Endothelial cell of umbilical vein (primary cell): ENCODE measurements at regions not wholly inside any gene's neighbourhood (a gene's known extent, or its start where the extent isn't known, plus 50 kb on each side); places are given as distances from the start of the nearest gene placed in this dataset.

Experiments
- BruUV-seq: library from RNA; stranded (reverse); fragments of 400-500 nt; replicated peaks from 2 replicates; lab custom pipeline; 2021; lab: Mats Ljungman, UMichigan
- CTCF ChIA-PET: fragments of 300-600, 350-600 bp; sonication (Branson Sonifier 250); formaldehyde crosslinking; loops from one replicate; lab custom pipeline; 2021; ENCODE audit warnings: antibody characterized with exemption, inconsistent platforms; lab: Charles Lee
- POLR2A ChIA-PET: fragments of 300-600, 350-600 bp; sonication (Branson Sonifier 250); formaldehyde crosslinking; loops from one replicate; lab custom pipeline; 2021; ENCODE audit warnings: antibody characterized with exemption, inconsistent platforms; lab: Charles Lee
- DNase-seq: peaks from one replicate; pipeline ENCODE4 v3.0.0-alpha.2; 2011; ENCODE audit warnings: low read depth, low spot score
- FAIRE-seq: peaks from 2 replicates; lab custom pipeline; 2011; peaks lifted over from hg19 to GRCh38; lab: Jason Lieb, UNC
- H2AFZ ChIP-seq: 2 replicates; pipeline ENCODE4 v1.6.0; 2012; ENCODE audit warnings: low read depth, low read length, control low read depth, inconsistent platforms
- H3K27ac ChIP-seq: 2 replicates; pipeline ENCODE4 v1.5.1; 2011; ENCODE audit warnings: low read depth, mild to moderate bottlenecking, control low read depth, low read length, moderate library complexity; ENCODE audit not compliant: insufficient read depth
- H3K27me3 ChIP-seq, 2 experiments: 2 replicates each; pipeline versions ENCODE4 v1.6.0 to v1.6.1; 2011; ENCODE audit warnings: low read length in 2 of 2, mixed read lengths in 1 of 2; ENCODE audit not compliant: control insufficient read depth in 2 of 2, insufficient read depth in 2 of 2
- H3K36me3 ChIP-seq, 2 experiments: 2 replicates in 1 of 2; 3 replicates in 1 of 2; pipeline ENCODE4 v1.5.1; 2011; ENCODE audit warnings: low read length in 2 of 2, mild to moderate bottlenecking in 1 of 2, moderate library complexity in 1 of 2; ENCODE audit not compliant: control insufficient read depth in 2 of 2, insufficient read depth in 2 of 2; ENCODE audit errors: extremely low read depth in 1 of 2
- H3K4me1 ChIP-seq: 3 replicates; pipeline ENCODE4 v1.5.1; 2011; ENCODE audit warnings: mild to moderate bottlenecking, low read length; ENCODE audit not compliant: control insufficient read depth, insufficient read depth; ENCODE audit errors: extremely low read depth
- H3K4me2 ChIP-seq: 2 replicates; pipeline ENCODE4 v1.6.1; 2011; ENCODE audit warnings: low read length, control low read depth, mixed read lengths; ENCODE audit not compliant: insufficient read depth
- H3K4me3 ChIP-seq, 3 experiments: fragments of 200-600 bp in 1 of 3; sonication (generic), shearing (Covaris generic) in 1 of 3; replicated peaks in 1 of 3; 2 replicates each; pipeline ENCODE4 v1.5.1; 2011 to 2016; ENCODE audit warnings: control low read depth in 3 of 3, low read length in 3 of 3, mild to moderate bottlenecking in 2 of 3, inconsistent platforms in 1 of 3, low read depth in 1 of 3, moderate library complexity in 1 of 3; ENCODE audit not compliant: insufficient read depth in 1 of 3
- H3K79me2 ChIP-seq: 2 replicates; pipeline ENCODE4 v1.6.0; 2012; ENCODE audit warnings: low read length, inconsistent platforms; ENCODE audit not compliant: control insufficient read depth, insufficient read depth
- H3K9ac ChIP-seq: replicated peaks from 2 replicates; pipeline ENCODE3; 2011; ENCODE audit warnings: low read length, control low read depth; ENCODE audit not compliant: insufficient read depth; ENCODE audit errors: extremely low read depth
- H3K9me1 ChIP-seq: replicated peaks from 3 replicates; pipeline ENCODE4 v1.6.0; 2011; ENCODE audit warnings: mild to moderate bottlenecking, low read length; ENCODE audit not compliant: control insufficient read depth, insufficient read depth; ENCODE audit errors: extremely low read depth
- H3K9me3 ChIP-seq: replicated peaks from 2 replicates; pipeline ENCODE4 v1.5.1; 2012; ENCODE audit warnings: low read length, inconsistent platforms; ENCODE audit not compliant: control insufficient read depth, insufficient read depth
- H4K20me1 ChIP-seq: replicated peaks from 2 replicates; pipeline ENCODE3; 2011; ENCODE audit warnings: mild to moderate bottlenecking, low read length; ENCODE audit not compliant: control insufficient read depth, insufficient read depth; ENCODE audit errors: extremely low read depth
- CTCF ChIP-seq, 2 donors: IDR thresholded peaks; 1 replicate in 1 of 2; 2 replicates in 1 of 2; pipeline ENCODE4 v1.5.1; 2011; ENCODE audit warnings: low read length in 2 of 2, mild to moderate bottlenecking in 2 of 2, moderate library complexity in 2 of 2, control low read depth in 1 of 2, inconsistent platforms in 1 of 2, low read depth in 1 of 2; ENCODE audit not compliant: insufficient read depth in 1 of 2; ENCODE audit errors: extremely low read depth in 1 of 2
- EZH2 ChIP-seq: IDR thresholded peaks from 2 replicates; pipeline ENCODE4 v1.6.1; 2012; ENCODE audit warnings: borderline replicate concordance, low read depth, mild to moderate bottlenecking, moderate library complexity, low read length, inconsistent platforms; ENCODE audit not compliant: severe bottlenecking
- FOS ChIP-seq: IDR thresholded peaks from 2 replicates; pipeline ENCODE4 v1.6.1; 2011; ENCODE audit warnings: mild to moderate bottlenecking, low read length, moderate library complexity, borderline replicate concordance; ENCODE audit not compliant: insufficient read depth
- GATA2 ChIP-seq: IDR thresholded peaks from 2 replicates; pipeline ENCODE4 v1.7.0; 2011; ENCODE audit warnings: low read depth, mild to moderate bottlenecking, moderate library complexity, mixed read lengths, low read length; ENCODE audit not compliant: insufficient read length, insufficient read depth
- JUN ChIP-seq: IDR thresholded peaks from 2 replicates; pipeline ENCODE4 v1.6.1; 2011; ENCODE audit warnings: borderline replicate concordance, low read depth; ENCODE audit not compliant: insufficient read length, insufficient read depth
- MAX ChIP-seq: IDR thresholded peaks from 2 replicates; pipeline ENCODE4 v1.6.1; 2011; ENCODE audit not compliant: insufficient read depth, insufficient read length
- MYC ChIP-seq: IDR thresholded peaks from one replicate; pipeline ENCODE4 v1.6.1; 2011; ENCODE audit warnings: mild to moderate bottlenecking, low read depth, low read length
- POLR2A ChIP-seq: IDR thresholded peaks from 2 replicates; pipeline ENCODE4 v1.6.1; 2012; ENCODE audit warnings: low read depth, mild to moderate bottlenecking, control low read depth, low read length
- POLR2AphosphoS5 ChIP-seq: IDR thresholded peaks from 2 replicates; pipeline ENCODE4 v1.6.1; 2012; ENCODE audit warnings: low read depth, mild to moderate bottlenecking, control low read depth, low read length, moderate library complexity; ENCODE audit not compliant: insufficient read depth
- dilution Hi-C: fragments of 300-500 bp; cut with MboI; formaldehyde crosslinking; loops from one replicate; pipeline ENCODE4 v1.15.0; 2019; ENCODE audit warnings: low sequenced_read_pairs; ENCODE audit not compliant: extremely low pct_ligation_motif_present
- intact Hi-C: fragments of 100-400 bp; cut with micrococcal nuclease; formaldehyde crosslinking; loops from one replicate; pipeline ENCODE4 v1.10.0; 2022

- H3K27ac ChIP-seq: no peak overlapping the region
Measured at GRCh38 chr21:41634211-41634694, 126.3 kb upstream of the TMPRSS2 start.

More at GRCh38 chr21:41634211-41634694, 126.3 kb upstream of the TMPRSS2 start:
- no peaks in the 10 kb centered on the region for H3K79me2 ChIP-seq
- intact Hi-C loops: no loop called here
- H3K9me3 ChIP-seq: no peaks in the 10 kb centered on the region
- no peak for FAIRE-seq
- H3K9ac ChIP-seq: no peak overlapping the region
- no peak overlapping the region for H3K4me2 ChIP-seq
- H3K36me3 ChIP-seq: no peaks in the 10 kb centered on the region
- H4K20me1 ChIP-seq: no peaks in the 10 kb centered on the region
- H3K4me3 ChIP-seq: no peak overlapping the region
- H3K4me1 ChIP-seq: no peaks in the 10 kb centered on the region
- no peak overlapping the region for H2AFZ ChIP-seq
- BruUV-seq: no TSS peak
- H3K9me1 ChIP-seq: no peaks in the 10 kb centered on the region
- POLR2A ChIA-PET: no interaction called here
- no peaks in the 10 kb centered on the region for H3K27me3 ChIP-seq
- TF ChIP-seq POLR2AphosphoS5 (no peak), CTCF (IDR thresholded peaks at IDR 0.05; ENCODE audit: extremely low read depth in 1 of 2, insufficient read depth in 1 of 2, low read depth in 1 of 2, low read length in 2 of 2) (no peak), EZH2 (no peak), POLR2A (no peak), FOS (no peak), MAX (no peak), JUN (no peak), MYC (no peak), GATA2 (no peak)
- no peak for DNase-seq
- dilution Hi-C loops: no loop called here
- CTCF ChIA-PET: no interaction called here
